PC-9 (cell line): ENCODE measurements at regions not wholly inside any gene's neighbourhood (a gene's known extent, or its start where the extent isn't known, plus 50 kb on each side); places are given as distances from the start of the nearest gene placed in this dataset.

Experiments used
- BruUV-seq: library from RNA; stranded (reverse); fragments of 400-500 nt; replicated peaks from 2 replicates; lab custom pipeline; 2021; lab: Mats Ljungman, UMichigan
- CTCF ChIA-PET: fragments of 300-600 bp; sonication (Branson Sonifier 250); formaldehyde crosslinking; loops from one replicate; lab custom pipeline; 2022; ENCODE audit warnings: antibody characterized with exemption; lab: Charles Lee
- POLR2A ChIA-PET: fragments of 300-600 bp; sonication (Branson Sonifier 250); formaldehyde crosslinking; loops from one replicate; lab custom pipeline; 2022; ENCODE audit warnings: antibody characterized with exemption; ENCODE audit not compliant: unreplicated experiment; lab: Charles Lee
- DNase-seq, 2 experiments: peaks; one replicate each; pipeline versions ENCODE4 v3.0.0 to v3.0.0-alpha.2; 2015 to 2022; ENCODE audit warnings: mixed read lengths in 1 of 2
- H2AFZ ChIP-seq: fragments of 200-600 bp; sonication (generic); 2 replicates; pipeline ENCODE4 v1.8.1; 2017; ENCODE audit warnings: antibody characterized with exemption
- H3F3A ChIP-seq: fragments of 200-600 bp; sonication (generic); 2 replicates; pipeline ENCODE4 v1.8.1; 2017; ENCODE audit warnings: antibody characterized with exemption, mild to moderate bottlenecking, low read depth; ENCODE audit not compliant: insufficient read depth
- H3K27ac ChIP-seq: fragments of 200-600 bp; sonication (generic); 2 replicates; pipeline ENCODE4 v1.6.1; 2016; ENCODE audit warnings: mixed run types
- H3K27me3 ChIP-seq: fragments of 200-600 bp; sonication (generic); 2 replicates; pipeline ENCODE4 v1.6.1; 2016; ENCODE audit warnings: low read depth, mixed run types; ENCODE audit not compliant: insufficient read depth
- H3K36me3 ChIP-seq: fragments of 200-600 bp; sonication (generic); 2 replicates; pipeline ENCODE4 v1.6.1; 2016; ENCODE audit warnings: low read depth, mixed run types
- H3K4me1 ChIP-seq: fragments of 200-600 bp; sonication (generic); replicated peaks from 2 replicates; pipeline ENCODE4 v1.6.1; 2016; ENCODE audit warnings: mixed run types; ENCODE audit not compliant: insufficient read depth
- H3K4me2 ChIP-seq: fragments of 200-600 bp; sonication (generic); 2 replicates; pipeline ENCODE4 v1.6.1; 2017; ENCODE audit warnings: mixed run types
- H3K4me3 ChIP-seq: fragments of 200-600 bp; sonication (generic); 2 replicates; pipeline ENCODE4 v1.6.1; 2016; ENCODE audit warnings: mixed run types
- H3K79me2 ChIP-seq: fragments of 200-600 bp; sonication (generic); 2 replicates; pipeline ENCODE4 v1.6.1; 2017; ENCODE audit warnings: low read depth, mixed run types
- H3K9me2 ChIP-seq: fragments of 200-600 bp; sonication (generic); 2 replicates; pipeline ENCODE4 v1.8.1; 2017; ENCODE audit warnings: mild to moderate bottlenecking; ENCODE audit not compliant: insufficient read depth
- H3K9me3 ChIP-seq: fragments of 200-600 bp; sonication (generic); 2 replicates; pipeline ENCODE4 v1.8.1; 2016; ENCODE audit warnings: low read depth; ENCODE audit not compliant: insufficient read depth
- H4K20me1 ChIP-seq: fragments of 200-600 bp; sonication (generic); 2 replicates; pipeline ENCODE4 v1.8.1; 2017; ENCODE audit not compliant: insufficient read depth
- CTCF ChIP-seq: fragments of 200-600 bp; sonication (generic); conservative IDR thresholded peaks from 2 replicates; pipeline ENCODE4 v1.6.1; 2017; ENCODE audit warnings: mixed run types, antibody characterized with exemption, mild to moderate bottlenecking, moderate library complexity
- EZH2 ChIP-seq: fragments of 200-600 bp; sonication (generic); IDR thresholded peaks from 2 replicates; pipeline ENCODE4 v1.8.0; 2017; ENCODE audit warnings: antibody characterized with exemption, low read depth
- intact Hi-C: fragments of 100-400 bp; cut with micrococcal nuclease; formaldehyde crosslinking; loops from one replicate; pipeline ENCODE4 v1.10.0; 2022; ENCODE audit not compliant: unreplicated experiment

GRCh38 chr5:4015709-4016108 is 420.1 kb downstream of the IRX1 start:
- no peak overlapping the region for H3K27ac ChIP-seq
- no peaks in the 10 kb centered on the region for H3K4me1 ChIP-seq
- intact Hi-C loops, result no loop called here
- no peaks in the 10 kb centered on the region for H4K20me1 ChIP-seq
- no TSS peak for BruUV-seq
- no peaks in the 10 kb centered on the region for H3K9me3 ChIP-seq
- no peaks in the 10 kb centered on the region for H3K36me3 ChIP-seq
- no peaks in the 10 kb centered on the region for H3F3A ChIP-seq
- H3K4me2 ChIP-seq, result no peak overlapping the region
- peaks cover 78% of the 10 kb centered on the region for H3K27me3 ChIP-seq
- ChIA-PET POLR2A (no interaction called here), CTCF (no interaction called here)
- DNase-seq, result no peak
- H2AFZ ChIP-seq, result no peak overlapping the region
- no peak overlapping the region for H3K4me3 ChIP-seq
- no peaks in the 10 kb centered on the region for H3K9me2 ChIP-seq
- no peak for TF ChIP-seq EZH2
- no peak for TF ChIP-seq CTCF
- H3K79me2 ChIP-seq, result no peaks in the 10 kb centered on the region

- Histone ChIP-seq H4K20me1 (no peaks in the 10 kb centered on the region), H2AFZ (no peak overlapping the region), H3K9me3 (no peaks in the 10 kb centered on the region), H3K27me3 (peaks cover 78% of the 10 kb centered on the region), H3K36me3 (no peaks in the 10 kb centered on the region), H3K27ac (no peak overlapping the region), H3F3A (no peaks in the 10 kb centered on the region), H3K9me2 (no peaks in the 10 kb centered on the region), H3K79me2 (no peaks in the 10 kb centered on the region), H3K4me3 (no peak overlapping the region), H3K4me2 (no peak overlapping the region), H3K4me1 (no peaks in the 10 kb centered on the region)
- no TSS peak for BruUV-seq
- no peak for DNase-seq
- intact Hi-C loops, result no loop called here
- TF ChIP-seq CTCF (no peak), EZH2 (no peak)
- ChIA-PET CTCF (no interaction called here), POLR2A (no interaction called here)
These were observed 421.6 kb downstream of the IRX1 start for GRCh38 chr5:4017076-4017803.

GRCh38 chr5:4018007-4018406 is 422.4 kb downstream of the IRX1 start:
- Histone ChIP-seq H3K9me2 (no peaks in the 10 kb centered on the region), H3K4me1 (no peaks in the 10 kb centered on the region), H3K27me3 (peaks cover 78% of the 10 kb centered on the region), H3K36me3 (no peaks in the 10 kb centered on the region), H4K20me1 (no peaks in the 10 kb centered on the region), H3K27ac (no peak overlapping the region), H3K79me2 (no peaks in the 10 kb centered on the region), H3K9me3 (no peaks in the 10 kb centered on the region), H3K4me3 (no peak overlapping the region), H3K4me2 (no peak overlapping the region), H3F3A (no peaks in the 10 kb centered on the region), H2AFZ (no peak overlapping the region)
- BruUV-seq, result no TSS peak
- no peak for DNase-seq
- ChIA-PET POLR2A (no interaction called here), CTCF (no interaction called here)
- intact Hi-C loops, result no loop called here
- no peak for TF ChIP-seq EZH2
